ENCODE measurements at regions not wholly inside any gene's neighbourhood (a gene's known extent, or its start where the extent isn't known, plus 50 kb on each side); places are given as distances from the start of the nearest gene placed in this dataset.
"Not testable (repeated sequence)": the region's sequence is repeated elsewhere in the genome, so short reads cannot be mapped to it uniquely, and the experiment has no call there.

- Histone ChIP-seq H3K36me3 (no peaks in the 10 kb centered on the region), H3K4me3 (no peak overlapping the region), H3K27me3 (no peaks in the 10 kb centered on the region), H3K9me3 (no peaks in the 10 kb centered on the region), H4K20me1 (no peaks in the 10 kb centered on the region), H3K27ac (no peak overlapping the region), H3K9ac (no peak overlapping the region), H3K4me2 (no peak overlapping the region), H3K4me1 (no peaks in the 10 kb centered on the region)
- no peak for TF ChIP-seq Cebpa-rat (IDR thresholded peaks at IDR 0.05)
Measured at GRCh38 chr2:35204323-35204722, 1151.3 kb upstream of the CRIM1 start.

GRCh38 chr2:35199298-35199697 is 1156.3 kb upstream of the CRIM1 start:
- H3K4me2 ChIP-seq = no peak overlapping the region
- no peaks in the 10 kb centered on the region for H3K9me3 ChIP-seq
- no peaks in the 10 kb centered on the region for H3K4me1 ChIP-seq
- TF ChIP-seq Cebpa-rat (IDR thresholded peaks at IDR 0.05) = no peak
- H3K27me3 ChIP-seq = no peaks in the 10 kb centered on the region
- no peak overlapping the region for H3K9ac ChIP-seq
- no peaks in the 10 kb centered on the region for H4K20me1 ChIP-seq
- no peak overlapping the region for H3K27ac ChIP-seq
- H3K36me3 ChIP-seq = no peaks in the 10 kb centered on the region
- no peak overlapping the region for H3K4me3 ChIP-seq

- no peak overlapping the region for H3K4me3 ChIP-seq
- TF ChIP-seq Cebpa-rat (IDR thresholded peaks at IDR 0.05) = no peak
- H3K4me2 ChIP-seq = no peak overlapping the region
- no peak overlapping the region for H3K27ac ChIP-seq
- no peaks in the 10 kb centered on the region for H3K36me3 ChIP-seq
- no peaks in the 10 kb centered on the region for H3K27me3 ChIP-seq
- no peak overlapping the region for H3K9ac ChIP-seq
- no peaks in the 10 kb centered on the region for H3K4me1 ChIP-seq
- no peaks in the 10 kb centered on the region for H4K20me1 ChIP-seq
- H3K9me3 ChIP-seq = no peaks in the 10 kb centered on the region
Measured at GRCh38 chr2:35185861-35186412, 1169.6 kb upstream of the CRIM1 start.

GRCh38 chr2:35184471-35184870 is 1171.1 kb upstream of the CRIM1 start:
- Histone ChIP-seq H3K4me3 (no peak overlapping the region), H3K27me3 (no peaks in the 10 kb centered on the region), H3K36me3 (no peaks in the 10 kb centered on the region), H3K4me2 (no peak overlapping the region), H3K9me3 (no peaks in the 10 kb centered on the region), H4K20me1 (no peaks in the 10 kb centered on the region), H3K27ac (no peak overlapping the region), H3K9ac (no peak overlapping the region), H3K4me1 (no peaks in the 10 kb centered on the region)
- TF ChIP-seq Cebpa-rat (IDR thresholded peaks at IDR 0.05) = no peak

GRCh38 chr2:35176726-35177125 is 1178.9 kb upstream of the CRIM1 start:
- H3K4me2 ChIP-seq, H3K27ac ChIP-seq, H3K4me3 ChIP-seq, H3K27me3 ChIP-seq, H4K20me1 ChIP-seq, H3K4me1 ChIP-seq, H3K9ac ChIP-seq, H3K9me3 ChIP-seq, H3K36me3 ChIP-seq: not testable (repeated sequence)

- no peak overlapping the region for H3K9ac ChIP-seq
- H3K9me3 ChIP-seq = no peaks in the 10 kb centered on the region
- no peaks in the 10 kb centered on the region for H3K36me3 ChIP-seq
- H3K4me3 ChIP-seq = no peak overlapping the region
- no peaks in the 10 kb centered on the region for H3K4me1 ChIP-seq
- no peak overlapping the region for H3K4me2 ChIP-seq
- no peaks in the 10 kb centered on the region for H4K20me1 ChIP-seq
- TF ChIP-seq Cebpa-rat (IDR thresholded peaks at IDR 0.05) = no peak
- H3K27me3 ChIP-seq = no peaks in the 10 kb centered on the region
- H3K27ac ChIP-seq = no peak overlapping the region
Measured at GRCh38 chr2:35174845-35175244, 1180.7 kb upstream of the CRIM1 start.

GRCh38 chr2:35172687-35173086 is 1182.9 kb upstream of the CRIM1 start:
- no peak for TF ChIP-seq Cebpa-rat (IDR thresholded peaks at IDR 0.05)
- H3K4me1 ChIP-seq = no peaks in the 10 kb centered on the region

GRCh38 chr2:35168351-35168750 is 1187.2 kb upstream of the CRIM1 start:
- H3K27me3 ChIP-seq = no peaks in the 10 kb centered on the region
- no peaks in the 10 kb centered on the region for H3K9me3 ChIP-seq
- no peak overlapping the region for H3K27ac ChIP-seq
- no peaks in the 10 kb centered on the region for H3K36me3 ChIP-seq
- H4K20me1 ChIP-seq = no peaks in the 10 kb centered on the region
- H3K4me3 ChIP-seq = no peak overlapping the region
- no peak overlapping the region for H3K9ac ChIP-seq
- TF ChIP-seq Cebpa-rat (IDR thresholded peaks at IDR 0.05) = no peak
- no peak overlapping the region for H3K4me2 ChIP-seq
- no peaks in the 10 kb centered on the region for H3K4me1 ChIP-seq

More at GRCh38 chr2:35172687-35173086, 1182.9 kb upstream of the CRIM1 start:
- Histone ChIP-seq H3K9ac (no peak overlapping the region), H3K4me2 (no peak overlapping the region), H3K4me3 (no peak overlapping the region), H4K20me1 (no peaks in the 10 kb centered on the region), H3K27me3 (no peaks in the 10 kb centered on the region), H3K27ac (no peak overlapping the region), H3K9me3 (no peaks in the 10 kb centered on the region), H3K36me3 (no peaks in the 10 kb centered on the region)

- H3K4me1 ChIP-seq = no peaks in the 10 kb centered on the region
- H4K20me1 ChIP-seq = no peaks in the 10 kb centered on the region
- TF ChIP-seq Cebpa-rat (IDR thresholded peaks at IDR 0.05) = no peak
- H3K36me3 ChIP-seq = no peaks in the 10 kb centered on the region
- H3K9me3 ChIP-seq = no peaks in the 10 kb centered on the region
- H3K27me3 ChIP-seq = no peaks in the 10 kb centered on the region
- no peak overlapping the region for H3K4me3 ChIP-seq
- no peak overlapping the region for H3K27ac ChIP-seq
- H3K4me2 ChIP-seq = no peak overlapping the region
- no peak overlapping the region for H3K9ac ChIP-seq
Measured at GRCh38 chr2:35163948-35164347, 1191.6 kb upstream of the CRIM1 start.

GRCh38 chr2:35160871-35161270 is 1194.7 kb upstream of the CRIM1 start:
- Histone ChIP-seq H3K36me3 (no peaks in the 10 kb centered on the region), H3K27me3 (no peaks in the 10 kb centered on the region), H3K4me3 (no peak overlapping the region), H4K20me1 (no peaks in the 10 kb centered on the region), H3K4me2 (no peak overlapping the region), H3K9ac (no peak overlapping the region), H3K9me3 (no peaks in the 10 kb centered on the region), H3K4me1 (no peaks in the 10 kb centered on the region), H3K27ac (no peak overlapping the region)
- no peak for TF ChIP-seq Cebpa-rat (IDR thresholded peaks at IDR 0.05)

GRCh38 chr2:35125871-35126270 is 1229.7 kb upstream of the CRIM1 start:
- Histone ChIP-seq H4K20me1 (no peaks in the 10 kb centered on the region), H3K4me1 (no peaks in the 10 kb centered on the region), H3K4me2 (no peak overlapping the region), H3K36me3 (no peaks in the 10 kb centered on the region), H3K27ac (no peak overlapping the region), H3K27me3 (no peaks in the 10 kb centered on the region), H3K9ac (no peak overlapping the region), H3K9me3 (no peaks in the 10 kb centered on the region), H3K4me3 (no peak overlapping the region)
- no peak for TF ChIP-seq Cebpa-rat (IDR thresholded peaks at IDR 0.05)

Data from BLaER1 (cell line).